ENCODE measurements at regions not wholly inside any gene's neighbourhood (a gene's known extent, or its start where the extent isn't known, plus 50 kb on each side); places are given as distances from the start of the nearest gene placed in this dataset.

DNA sequence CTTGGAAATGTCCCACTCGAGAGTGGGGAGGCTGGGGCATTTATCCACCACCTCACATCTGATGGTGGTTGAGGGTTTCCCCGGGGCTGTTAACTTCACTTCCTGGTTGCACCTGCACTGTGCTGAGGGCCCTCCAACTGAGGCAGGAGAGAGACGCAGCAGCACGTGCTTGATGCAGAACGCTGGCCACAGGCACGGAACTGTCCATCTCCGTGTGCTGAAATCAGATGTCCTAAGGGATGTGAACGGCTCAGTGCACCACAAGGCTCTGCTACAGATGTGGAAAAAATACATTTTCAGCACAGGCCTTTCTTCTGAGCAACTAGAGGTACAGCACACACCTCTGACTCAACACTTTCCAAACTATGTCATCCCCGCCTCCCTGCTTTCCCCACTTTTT, 114.8 kb upstream of the C16orf82 start:
- TF ChIP-seq, protein P1, sequence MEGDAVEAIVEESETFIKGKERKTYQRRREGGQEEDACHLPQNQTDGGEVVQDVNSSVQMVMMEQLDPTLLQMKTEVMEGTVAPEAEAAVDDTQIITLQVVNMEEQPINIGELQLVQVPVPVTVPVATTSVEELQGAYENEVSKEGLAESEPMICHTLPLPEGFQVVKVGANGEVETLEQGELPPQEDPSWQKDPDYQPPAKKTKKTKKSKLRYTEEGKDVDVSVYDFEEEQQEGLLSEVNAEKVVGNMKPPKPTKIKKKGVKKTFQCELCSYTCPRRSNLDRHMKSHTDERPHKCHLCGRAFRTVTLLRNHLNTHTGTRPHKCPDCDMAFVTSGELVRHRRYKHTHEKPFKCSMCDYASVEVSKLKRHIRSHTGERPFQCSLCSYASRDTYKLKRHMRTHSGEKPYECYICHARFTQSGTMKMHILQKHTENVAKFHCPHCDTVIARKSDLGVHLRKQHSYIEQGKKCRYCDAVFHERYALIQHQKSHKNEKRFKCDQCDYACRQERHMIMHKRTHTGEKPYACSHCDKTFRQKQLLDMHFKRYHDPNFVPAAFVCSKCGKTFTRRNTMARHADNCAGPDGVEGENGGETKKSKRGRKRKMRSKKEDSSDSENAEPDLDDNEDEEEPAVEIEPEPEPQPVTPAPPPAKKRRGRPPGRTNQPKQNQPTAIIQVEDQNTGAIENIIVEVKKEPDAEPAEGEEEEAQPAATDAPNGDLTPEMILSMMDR (IDR thresholded peaks at IDR 0.05; ENCODE audit: control insufficient read depth, insufficient read depth, low read depth, low read length, missing control alignments), result no peak
- DNase-seq (ENCODE audit: low read depth), result no peak
- H3K4me3 ChIP-seq (ENCODE audit: control insufficient read depth, low read depth, low read length), result no peak overlapping the region

DNA sequence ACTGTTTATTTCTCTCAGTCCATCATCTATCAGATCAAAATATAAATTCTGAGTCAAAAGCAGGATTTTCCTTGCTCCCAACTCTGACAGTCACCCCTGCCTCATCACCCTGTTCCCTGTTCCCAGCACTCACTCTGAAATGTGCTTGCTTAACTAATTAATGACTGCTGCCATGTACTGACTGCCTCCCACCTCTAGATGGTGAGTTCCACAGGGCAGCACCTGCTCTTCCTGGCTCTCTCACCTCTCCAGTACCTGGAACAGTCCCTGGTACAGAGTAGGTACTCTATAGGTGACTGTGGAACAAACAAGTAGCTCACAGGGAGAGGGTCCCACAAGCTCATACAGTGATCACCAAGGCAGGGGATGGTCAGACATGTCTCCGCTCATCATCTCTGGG, 114.3 kb upstream of the C16orf82 start:
- no peak for DNase-seq (ENCODE audit: low read depth)
- TF ChIP-seq, protein P1 (IDR thresholded peaks at IDR 0.05; ENCODE audit: control insufficient read depth, insufficient read depth, low read depth, low read length, missing control alignments), result no peak
- H3K4me3 ChIP-seq (ENCODE audit: control insufficient read depth, low read depth, low read length), result no peak overlapping the region

DNA sequence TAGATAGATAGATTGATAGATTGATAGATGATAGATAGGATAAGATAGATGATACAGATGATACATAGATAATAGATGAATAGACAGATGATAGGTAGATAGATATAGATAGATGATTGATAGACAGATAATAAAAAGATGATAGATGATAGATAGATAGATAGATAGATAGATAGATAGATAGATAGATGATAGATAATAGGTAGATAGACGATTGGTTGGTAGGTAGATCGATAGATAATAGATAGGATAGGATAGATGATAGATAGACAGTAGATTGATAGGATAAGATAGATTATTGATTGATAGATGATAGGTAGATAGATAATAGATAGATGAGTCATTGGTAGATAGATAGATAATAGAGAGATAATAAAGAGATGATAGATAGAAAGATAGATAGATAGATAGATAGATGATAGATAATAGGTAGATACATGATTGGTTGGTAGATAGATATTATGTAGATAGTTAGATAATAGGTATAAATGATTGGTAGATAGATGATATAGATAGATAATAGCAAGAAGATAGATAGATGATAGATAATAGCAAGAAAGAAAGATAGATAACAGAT, 109.4 kb upstream of the C16orf82 start:
- no peak overlapping the region for H3K4me3 ChIP-seq (ENCODE audit: control insufficient read depth, low read depth, low read length)
- TF ChIP-seq, protein P1 (IDR thresholded peaks at IDR 0.05; ENCODE audit: control insufficient read depth, insufficient read depth, low read depth, low read length, missing control alignments), result no peak
- DNase-seq (ENCODE audit: low read depth), result no peak

DNA sequence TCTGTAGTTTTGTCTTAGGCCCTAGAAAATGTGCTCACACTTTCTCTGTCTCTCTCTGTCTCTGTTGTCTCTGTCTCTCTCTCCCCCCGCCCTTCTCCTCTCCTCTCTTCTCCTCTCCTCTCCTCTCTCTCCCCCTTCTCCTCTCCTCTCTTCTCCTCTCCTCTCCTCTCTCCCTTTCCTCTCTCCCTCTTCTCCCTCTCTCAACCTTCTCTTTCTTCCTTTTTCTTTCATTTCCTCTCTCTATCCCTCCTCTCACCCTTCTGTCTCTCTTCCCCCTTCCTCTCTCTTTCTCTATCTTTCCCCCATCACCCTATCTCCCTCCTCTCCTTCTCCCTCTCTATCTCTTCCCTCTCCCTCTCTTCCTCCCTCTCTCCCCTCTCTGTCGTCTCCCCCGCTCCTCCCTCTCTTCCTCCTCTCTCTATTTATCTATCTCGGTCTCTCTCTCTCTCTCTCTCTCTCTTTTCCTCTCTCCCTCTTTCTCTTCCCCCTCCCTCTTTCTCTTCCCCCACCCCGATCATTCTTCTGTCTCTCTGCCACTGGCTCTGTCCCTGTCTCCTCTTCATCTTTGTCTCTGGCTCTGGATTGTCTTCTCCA, 107.2 kb upstream of the C16orf82 start:
- no peak overlapping the region for H3K4me3 ChIP-seq (ENCODE audit: control insufficient read depth, low read depth, low read length)
- TF ChIP-seq, protein P1 (IDR thresholded peaks at IDR 0.05; ENCODE audit: control insufficient read depth, insufficient read depth, low read depth, low read length, missing control alignments), result no peak
- DNase-seq (ENCODE audit: low read depth), result no peak

DNA sequence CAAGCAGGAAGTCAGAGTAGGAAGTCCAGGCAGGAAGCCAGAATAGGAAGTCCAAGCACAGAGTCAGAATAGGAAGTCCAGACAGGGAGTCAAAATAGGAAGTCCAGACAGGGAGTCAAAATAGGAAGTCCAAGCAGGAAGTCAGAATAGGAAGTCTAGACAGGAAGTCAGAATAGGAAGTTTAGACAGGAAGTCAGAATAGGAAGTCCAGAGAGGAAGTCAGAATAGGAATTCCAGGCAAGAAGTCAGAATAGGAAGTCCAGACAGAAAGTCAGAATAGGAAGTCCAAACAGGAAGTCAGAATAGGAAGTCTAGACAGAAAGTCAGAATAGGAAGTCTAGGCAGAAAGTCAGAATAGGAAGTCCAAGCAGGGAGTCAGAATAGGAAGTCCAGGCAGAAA, 105.3 kb upstream of the C16orf82 start:
- no peak overlapping the region for H3K4me3 ChIP-seq (ENCODE audit: control insufficient read depth, low read depth, low read length)
- DNase-seq (ENCODE audit: low read depth), result no peak
- TF ChIP-seq, protein P1 (IDR thresholded peaks at IDR 0.05; ENCODE audit: control insufficient read depth, insufficient read depth, low read depth, low read length, missing control alignments), result no peak

DNA sequence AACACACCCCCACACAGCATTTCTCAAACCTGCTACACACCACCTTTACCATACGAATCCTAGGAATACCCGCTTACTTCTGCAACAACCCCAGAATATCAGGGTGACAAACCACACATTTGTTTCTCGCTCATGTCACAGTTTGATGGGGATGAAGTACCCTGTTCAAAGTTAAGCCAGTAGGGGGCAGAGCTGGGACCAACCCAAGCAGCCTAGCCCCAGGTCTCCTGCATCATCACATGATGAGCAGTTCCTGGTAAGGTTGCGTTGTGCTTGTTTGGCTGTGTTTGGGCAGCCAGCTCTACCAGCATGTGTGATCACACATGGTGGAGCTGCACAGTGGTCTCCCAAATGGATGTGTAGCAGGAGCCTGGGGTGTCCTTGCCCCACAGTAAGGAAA, 103.6 kb upstream of the C16orf82 start:
- TF ChIP-seq, protein P1 (IDR thresholded peaks at IDR 0.05; ENCODE audit: control insufficient read depth, insufficient read depth, low read depth, low read length, missing control alignments), result peak; percentile 54
- DNase-seq (ENCODE audit: low read depth), result no peak
- no peak overlapping the region for H3K4me3 ChIP-seq (ENCODE audit: control insufficient read depth, low read depth, low read length)

Data from AG09309 (cell line).